Iris pigment epithelial cell (primary cell): ENCODE measurements at regions not wholly inside any gene's neighbourhood (a gene's known extent, or its start where the extent isn't known, plus 50 kb on each side); places are given as distances from the start of the nearest gene placed in this dataset.

Source experiments
- DNase-seq: peaks from one replicate; pipeline ENCODE4 v3.0.0-alpha.2; 2011; ENCODE audit warnings: low read depth

DNA sequence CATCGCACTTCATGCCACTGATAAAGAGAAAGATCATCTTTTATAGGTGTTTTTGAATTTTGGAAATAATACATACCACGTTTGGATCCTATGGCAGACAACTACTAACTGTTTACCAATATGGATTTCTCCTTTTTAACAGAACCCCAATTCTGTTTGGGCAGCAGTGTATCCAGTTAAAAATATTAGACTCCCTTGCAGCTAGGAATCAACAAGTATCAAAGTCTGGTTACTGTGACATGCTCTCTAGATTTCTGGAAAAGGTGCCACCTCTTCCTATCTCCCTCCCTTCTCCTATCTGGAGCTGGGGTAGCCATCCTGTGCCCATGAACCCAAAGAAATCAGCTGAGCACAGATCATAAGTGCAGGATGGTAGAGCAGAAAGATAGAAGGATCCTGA is 54.1 kb upstream of the DTNBP1 start:
- no peak for DNase-seq

DNA sequence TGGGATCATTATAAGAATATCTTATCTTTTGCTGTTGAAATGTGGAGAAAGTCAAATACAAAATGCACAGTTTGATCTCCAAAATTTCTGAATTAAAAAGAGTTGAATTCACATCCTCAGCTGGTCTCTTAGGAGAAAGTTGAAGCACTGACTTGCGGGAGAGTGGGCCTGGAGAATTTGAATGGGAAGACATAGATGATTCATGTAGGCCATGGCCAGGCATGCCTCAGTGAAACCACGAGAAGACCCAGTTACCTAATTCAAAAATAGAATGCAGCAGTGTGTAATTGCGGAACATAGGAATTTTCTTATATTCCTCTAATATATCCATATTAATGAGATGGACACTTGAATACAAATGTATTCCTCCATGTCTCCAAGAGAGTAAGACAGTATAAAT is 53.0 kb upstream of the DTNBP1 start:
- DNase-seq: no peak

DNA sequence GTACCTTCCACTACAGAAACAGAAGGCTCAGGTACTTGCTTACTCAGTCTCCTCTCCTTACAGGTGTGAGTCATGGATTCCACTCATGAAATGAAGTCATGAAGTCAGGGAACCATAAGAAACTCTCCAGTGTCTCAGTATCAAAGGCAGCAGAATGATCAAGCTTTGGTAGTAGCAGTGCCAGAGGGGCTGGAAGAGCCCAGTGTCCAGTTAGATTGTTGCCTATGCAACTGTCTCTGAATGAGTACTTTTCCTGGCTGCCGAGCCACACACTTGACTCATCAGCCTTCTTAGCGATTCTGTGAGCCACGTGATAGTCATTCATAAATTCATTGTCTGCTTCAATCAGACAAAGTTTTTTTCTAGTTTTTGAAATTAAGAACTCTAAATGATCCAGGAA is 52.2 kb upstream of the DTNBP1 start:
- peak; percentile 6 for DNase-seq

DNA sequence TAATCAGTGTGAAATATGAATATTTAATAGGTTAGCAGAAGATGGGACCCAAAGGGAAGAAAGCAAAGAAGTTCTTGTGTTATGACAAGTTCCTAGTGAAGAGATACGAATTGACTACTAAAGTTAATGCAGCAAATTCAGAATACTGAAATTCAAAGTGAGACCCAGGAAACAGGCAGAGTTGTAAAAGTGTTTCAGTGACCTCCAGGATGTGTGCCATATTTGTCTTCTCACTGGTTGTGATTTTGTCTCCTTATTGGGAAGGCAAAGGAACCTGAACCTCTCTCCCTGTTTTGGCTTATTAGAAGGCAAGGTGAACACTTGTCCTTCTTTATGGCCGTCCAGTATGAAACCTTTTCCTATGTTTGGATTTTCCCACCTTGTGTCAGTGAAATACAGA is 51.8 kb upstream of the DTNBP1 start:
- DNase-seq: no peak

DNA sequence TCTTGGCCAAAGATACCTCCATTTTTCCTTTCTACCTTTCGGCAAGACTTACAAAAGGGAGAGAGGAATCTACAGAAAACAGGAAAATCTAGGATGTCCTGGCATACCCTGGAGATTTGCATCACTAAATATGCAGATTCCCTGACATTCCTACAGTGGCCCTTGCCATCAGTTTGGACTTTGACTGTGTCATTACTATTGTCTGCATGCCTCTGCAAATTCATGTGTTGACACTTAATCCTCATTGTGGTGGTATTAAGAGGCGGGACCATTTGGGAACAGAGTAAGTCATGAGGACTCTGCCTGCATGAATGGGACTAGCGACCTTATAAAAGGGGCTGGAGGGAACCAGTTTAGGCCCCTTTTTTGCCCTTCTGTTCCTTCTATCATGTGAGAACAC is 50.5 kb upstream of the DTNBP1 start:
- DNase-seq: no peak

DNA sequence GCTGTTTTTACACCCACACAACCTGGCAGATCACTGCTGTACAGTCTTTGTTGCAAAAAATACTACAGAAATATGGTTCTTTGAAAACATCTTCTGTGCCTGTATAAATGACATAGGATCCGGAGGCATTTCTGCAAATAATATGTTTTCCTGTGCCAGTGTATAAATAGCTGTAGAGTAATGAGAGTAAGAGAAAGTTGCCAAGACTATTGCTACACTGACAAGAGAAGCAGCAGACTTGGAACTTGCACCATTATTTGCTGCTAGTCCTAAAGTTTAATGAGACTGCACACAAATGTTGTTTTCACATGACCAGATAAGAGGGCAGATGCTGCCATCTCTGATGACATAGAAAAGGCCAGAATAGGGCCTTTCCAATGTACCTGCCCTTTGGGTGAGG is 50.0 kb upstream of the DTNBP1 start:
- DNase-seq: no peak
